HG02852 (cell line): ENCODE measurements at regions not wholly inside any gene's neighbourhood (a gene's known extent, or its start where the extent isn't known, plus 50 kb on each side); places are given as distances from the start of the nearest gene placed in this dataset.
"Not testable (repeated sequence)": the region's sequence is repeated elsewhere in the genome, so short reads cannot be mapped to it uniquely, and the experiment has no call there.

Experiments
- ATAC-seq: cut with Tn5 transposase; IDR thresholded peaks from one replicate; pipeline ENCODE4 v1.9.1; 2021; ENCODE audit warnings: mild to moderate bottlenecking, moderate library complexity; ENCODE audit not compliant: unreplicated experiment

GRCh38 chr5:67722582-67722981 lies 493.0 kb upstream of the PIK3R1 start:
- ATAC-seq, result not testable (repeated sequence)

GRCh38 chr5:67720162-67720772 lies 495.3 kb upstream of the PIK3R1 start:
- no peak for ATAC-seq

GRCh38 chr5:67702008-67702407 lies 505.4 kb upstream of the CD180 start:
- no peak for ATAC-seq

GRCh38 chr5:67699560-67699959 lies 503.0 kb upstream of the CD180 start:
- ATAC-seq, result no peak

GRCh38 chr5:67696446-67696845 lies 499.8 kb upstream of the CD180 start:
- ATAC-seq, result no peak

- ATAC-seq, result no peak
Measured at GRCh38 chr5:67695369-67695768, 498.8 kb upstream of the CD180 start.

GRCh38 chr5:67694810-67695191 lies 498.2 kb upstream of the CD180 start:
- no peak for ATAC-seq

- no peak for ATAC-seq
Measured at GRCh38 chr5:67693956-67694809, 497.6 kb upstream of the CD180 start.

GRCh38 chr5:67686746-67687145 lies 490.1 kb upstream of the CD180 start:
- no peak for ATAC-seq

- no peak for ATAC-seq
Measured at GRCh38 chr5:67681703-67682102, 485.1 kb upstream of the CD180 start.

GRCh38 chr5:67680099-67680498 lies 483.5 kb upstream of the CD180 start:
- ATAC-seq, result no peak

- ATAC-seq, result no peak
Measured at GRCh38 chr5:67679184-67679841, 482.7 kb upstream of the CD180 start.

GRCh38 chr5:67678594-67678993 lies 482.0 kb upstream of the CD180 start:
- no peak for ATAC-seq

GRCh38 chr5:67677422-67677970 lies 480.9 kb upstream of the CD180 start:
- no peak for ATAC-seq

- no peak for ATAC-seq
Measured at GRCh38 chr5:67676863-67677262, 480.3 kb upstream of the CD180 start.

GRCh38 chr5:67674159-67674655 lies 477.6 kb upstream of the CD180 start:
- no peak for ATAC-seq

GRCh38 chr5:67673618-67674017 lies 477.0 kb upstream of the CD180 start:
- ATAC-seq, result no peak

GRCh38 chr5:67673180-67673579 lies 476.6 kb upstream of the CD180 start:
- ATAC-seq, result no peak

GRCh38 chr5:67672636-67673035 lies 476.0 kb upstream of the CD180 start:
- ATAC-seq, result no peak

GRCh38 chr5:67669916-67670315 lies 473.3 kb upstream of the CD180 start:
- no peak for ATAC-seq

GRCh38 chr5:67660149-67660548 lies 463.6 kb upstream of the CD180 start:
- no peak for ATAC-seq
